ENCODE measurements at regions not wholly inside any gene's neighbourhood (a gene's known extent, or its start where the extent isn't known, plus 50 kb on each side); places are given as distances from the start of the nearest gene placed in this dataset.

DNA sequence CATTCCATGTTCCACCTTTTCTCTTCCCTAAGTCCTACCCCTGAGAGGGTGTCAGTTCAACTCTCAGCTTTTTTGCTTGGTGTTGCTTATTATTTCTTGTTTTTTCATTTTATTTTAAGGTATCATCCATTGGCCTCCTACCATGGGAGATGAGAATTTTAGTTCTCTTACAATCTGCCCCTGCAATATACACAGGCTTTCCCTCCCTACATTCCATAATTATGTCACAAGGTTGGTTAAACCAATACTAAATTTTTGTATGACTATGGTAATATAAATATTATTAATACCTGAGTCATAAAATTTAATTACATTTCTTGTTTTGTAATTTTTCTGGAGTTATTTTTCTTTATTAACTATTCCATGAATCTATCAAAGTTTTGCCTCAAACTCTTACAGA, 216.2 kb downstream of the SNX19 start:
- H4K8ac ChIP-seq (replicated peaks; ENCODE audit: insufficient read length, low read depth, low read length): no peak overlapping the region
- no peak overlapping the region for H3K4ac ChIP-seq (ENCODE audit: low read depth, low read length)
- TF ChIP-seq, protein P1, sequence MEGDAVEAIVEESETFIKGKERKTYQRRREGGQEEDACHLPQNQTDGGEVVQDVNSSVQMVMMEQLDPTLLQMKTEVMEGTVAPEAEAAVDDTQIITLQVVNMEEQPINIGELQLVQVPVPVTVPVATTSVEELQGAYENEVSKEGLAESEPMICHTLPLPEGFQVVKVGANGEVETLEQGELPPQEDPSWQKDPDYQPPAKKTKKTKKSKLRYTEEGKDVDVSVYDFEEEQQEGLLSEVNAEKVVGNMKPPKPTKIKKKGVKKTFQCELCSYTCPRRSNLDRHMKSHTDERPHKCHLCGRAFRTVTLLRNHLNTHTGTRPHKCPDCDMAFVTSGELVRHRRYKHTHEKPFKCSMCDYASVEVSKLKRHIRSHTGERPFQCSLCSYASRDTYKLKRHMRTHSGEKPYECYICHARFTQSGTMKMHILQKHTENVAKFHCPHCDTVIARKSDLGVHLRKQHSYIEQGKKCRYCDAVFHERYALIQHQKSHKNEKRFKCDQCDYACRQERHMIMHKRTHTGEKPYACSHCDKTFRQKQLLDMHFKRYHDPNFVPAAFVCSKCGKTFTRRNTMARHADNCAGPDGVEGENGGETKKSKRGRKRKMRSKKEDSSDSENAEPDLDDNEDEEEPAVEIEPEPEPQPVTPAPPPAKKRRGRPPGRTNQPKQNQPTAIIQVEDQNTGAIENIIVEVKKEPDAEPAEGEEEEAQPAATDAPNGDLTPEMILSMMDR (conservative IDR thresholded peaks at IDR 0.05): no peak
- H2BK120ac ChIP-seq (ENCODE audit: low read depth, low read length, poor library complexity, severe bottlenecking): no peak overlapping the region
- H3K27me3 ChIP-seq (ENCODE audit: insufficient read depth, low read length): no peaks in the 10 kb centered on the region
- H4K5ac ChIP-seq (ENCODE audit: insufficient read length, low read depth, low read length): no peak overlapping the region
- H2BK20ac ChIP-seq (ENCODE audit: low read depth, low read length, poor library complexity, severe bottlenecking): no peak overlapping the region
- no peak overlapping the region for H3K4me2 ChIP-seq (ENCODE audit: insufficient read depth, insufficient read length, low read length)
- H3K18ac ChIP-seq (ENCODE audit: insufficient read length, low read depth, low read length): no peak overlapping the region
- H2AK5ac ChIP-seq (ENCODE audit: insufficient read length, low read length): no peak overlapping the region
- no peak overlapping the region for H3K27ac ChIP-seq (ENCODE audit: insufficient read length, low read depth, low read length)
- H3K4me1 ChIP-seq (ENCODE audit: insufficient read depth, low read length): no peaks in the 10 kb centered on the region
- no peak overlapping the region for H4K91ac ChIP-seq (ENCODE audit: insufficient read length, low read depth, low read length)
- no peak overlapping the region for H3T11ph ChIP-seq (ENCODE audit: low read length)
- no peak overlapping the region for H2BK15ac ChIP-seq (ENCODE audit: low read depth, low read length)
- Mint-ChIP-seq H3K36me3 (ENCODE audit: insufficient read depth in 1 of 3, low read depth in 3 of 3) (peaks cover 0 to 2% (median 0%) of the 10 kb centered on the region in 3 experiments; a peak in 1 of 7 replicates), H3K4me3 (no peak overlapping the region), H3K9me3 (no peaks in the 10 kb centered on the region; a peak in 1 of 5 replicates), H3K4me1 (peaks cover 0 to 2% of the 10 kb centered on the region in 2 experiments; a peak in 1 of 4 replicates), H3K27me3 (ENCODE audit: low read depth) (peaks cover 6% of the 10 kb centered on the region), H3K27ac (no peak overlapping the region)
- H3K9me3 ChIP-seq (ENCODE audit: control insufficient read depth, low read depth, low read length): no peaks in the 10 kb centered on the region
- H3K79me2 ChIP-seq (ENCODE audit: insufficient read depth, low read length): no peaks in the 10 kb centered on the region
- no peaks in the 10 kb centered on the region for H4K20me1 ChIP-seq (ENCODE audit: control insufficient read depth, insufficient read depth, insufficient read length)
- no peak overlapping the region for H2AFZ ChIP-seq (ENCODE audit: low read length)
- H2BK5ac ChIP-seq (ENCODE audit: insufficient read length, low read length): no peak overlapping the region
- no peak for DNase-seq
- H2BK12ac ChIP-seq (ENCODE audit: insufficient read length, low read depth, low read length): no peak overlapping the region
- H3K9ac ChIP-seq (ENCODE audit: extremely low read depth, insufficient read length, low read length): no peak overlapping the region
- no peaks in the 10 kb centered on the region for H3K23me2 ChIP-seq (ENCODE audit: insufficient read length, low read depth, low read length, poor library complexity, severe bottlenecking)
- no peak overlapping the region for H3K14ac ChIP-seq (ENCODE audit: insufficient read depth, low read length)
- no peak overlapping the region for H3K23ac ChIP-seq (ENCODE audit: insufficient read length, low read depth, low read length)
- no peak overlapping the region for H3K56ac ChIP-seq (ENCODE audit: insufficient read length, low read depth, low read length)
- no peaks in the 10 kb centered on the region for H3K79me1 ChIP-seq (ENCODE audit: insufficient read depth, low read depth, low read length, poor library complexity, severe bottlenecking)

All from H9 (cell line).